Activated CD4-positive, alpha-beta memory T cell treated with anti-CD3 and anti-CD28 coated beads for 36 hours (primary cell): ENCODE measurements at regions not wholly inside any gene's neighbourhood (a gene's known extent, or its start where the extent isn't known, plus 50 kb on each side); places are given as distances from the start of the nearest gene placed in this dataset.
"Not testable (repeated sequence)": the region's sequence is repeated elsewhere in the genome, so short reads cannot be mapped to it uniquely, and the experiment has no call there.

ENCODE experiments used
- CTCF ChIA-PET: fragments of 350-600 bp; sonication (Branson Sonifier 250); formaldehyde crosslinking; loops from one replicate; lab custom pipeline; 2021; ENCODE audit warnings: antibody characterized with exemption, inconsistent platforms; lab: Charles Lee
- POLR2A ChIA-PET: fragments of 350-600 bp; sonication (Branson Sonifier 250); formaldehyde crosslinking; loops from one replicate; lab custom pipeline; 2021; ENCODE audit warnings: antibody characterized with exemption; lab: Charles Lee
- DNase-seq: peaks from one replicate; pipeline ENCODE4 v3.0.0-alpha.2; 2020
- H3K27ac Mint-ChIP-seq: one replicate; pipeline ENCODE4 v1.8.0; 2021; ENCODE audit warnings: mixed read lengths
- H3K27me3 Mint-ChIP-seq: one replicate; pipeline ENCODE4 v1.8.0; 2021; ENCODE audit warnings: mixed read lengths
- H3K36me3 Mint-ChIP-seq: one replicate; pipeline ENCODE4 v1.8.0; 2021; ENCODE audit warnings: mixed read lengths
- H3K4me1 Mint-ChIP-seq: one replicate; pipeline ENCODE4 v1.8.0; 2021; ENCODE audit warnings: low read depth, mixed read lengths
- H3K4me3 Mint-ChIP-seq: one replicate; pipeline ENCODE4 v1.8.0; 2021; ENCODE audit warnings: mild to moderate bottlenecking, mixed read lengths
- H3K9me3 Mint-ChIP-seq: one replicate; pipeline ENCODE4 v1.8.0; 2021; ENCODE audit warnings: mixed read lengths
- intact Hi-C: fragments of 100-400 bp; cut with micrococcal nuclease; formaldehyde crosslinking; loops from one replicate; pipeline ENCODE4 v1.15.1; 2023

- H3K27ac Mint-ChIP-seq, CTCF ChIA-PET: not testable (repeated sequence)
- intact Hi-C loops = loop anchor here (5.0 kb wide), 1 partner anchor 79 kb away; no protein-coding TSS in a partner anchor
Observed at GRCh38 chr7:55721004-55721403, 141.5 kb downstream of the SEPTIN14 start.

GRCh38 chr7:55715247-55715867 is 143.1 kb upstream of the VOPP1 start:
- H3K36me3 Mint-ChIP-seq, H3K4me3 Mint-ChIP-seq, CTCF ChIA-PET, H3K27me3 Mint-ChIP-seq, H3K9me3 Mint-ChIP-seq, H3K27ac Mint-ChIP-seq, intact Hi-C loops, DNase-seq, POLR2A ChIA-PET, H3K4me1 Mint-ChIP-seq: not testable (repeated sequence)

More at GRCh38 chr7:55721004-55721403, 141.5 kb downstream of the SEPTIN14 start:
- H3K4me1 Mint-ChIP-seq, H3K27me3 Mint-ChIP-seq, H3K4me3 Mint-ChIP-seq, H3K9me3 Mint-ChIP-seq, DNase-seq, H3K36me3 Mint-ChIP-seq, POLR2A ChIA-PET: not testable (repeated sequence)

GRCh38 chr7:55714370-55714769 is 142.1 kb upstream of the VOPP1 start:
- H3K4me1 Mint-ChIP-seq, H3K36me3 Mint-ChIP-seq: not testable (repeated sequence)

GRCh38 chr7:55710312-55710711 is 138.0 kb upstream of the VOPP1 start:
- CTCF ChIA-PET, intact Hi-C loops, H3K27ac Mint-ChIP-seq, H3K36me3 Mint-ChIP-seq, H3K27me3 Mint-ChIP-seq, H3K4me3 Mint-ChIP-seq, DNase-seq, POLR2A ChIA-PET, H3K9me3 Mint-ChIP-seq, H3K4me1 Mint-ChIP-seq: not testable (repeated sequence)

More at GRCh38 chr7:55714370-55714769, 142.1 kb upstream of the VOPP1 start:
- intact Hi-C loops, H3K9me3 Mint-ChIP-seq, CTCF ChIA-PET, H3K27ac Mint-ChIP-seq, H3K27me3 Mint-ChIP-seq, DNase-seq, H3K4me3 Mint-ChIP-seq, POLR2A ChIA-PET: not testable (repeated sequence)

- H3K27ac Mint-ChIP-seq, DNase-seq, H3K36me3 Mint-ChIP-seq, H3K4me1 Mint-ChIP-seq, intact Hi-C loops, H3K27me3 Mint-ChIP-seq, POLR2A ChIA-PET, CTCF ChIA-PET, H3K4me3 Mint-ChIP-seq, H3K9me3 Mint-ChIP-seq: not testable (repeated sequence)
Observed at GRCh38 chr7:55708028-55708427, 135.7 kb upstream of the VOPP1 start.

- H3K27ac Mint-ChIP-seq, H3K36me3 Mint-ChIP-seq, H3K9me3 Mint-ChIP-seq, H3K4me3 Mint-ChIP-seq, H3K27me3 Mint-ChIP-seq, CTCF ChIA-PET, H3K4me1 Mint-ChIP-seq, intact Hi-C loops, POLR2A ChIA-PET, DNase-seq: not testable (repeated sequence)
Observed at GRCh38 chr7:55707410-55707809, 135.1 kb upstream of the VOPP1 start.

- H3K4me3 Mint-ChIP-seq, POLR2A ChIA-PET, CTCF ChIA-PET, intact Hi-C loops, H3K27ac Mint-ChIP-seq, DNase-seq, H3K9me3 Mint-ChIP-seq, H3K4me1 Mint-ChIP-seq, H3K36me3 Mint-ChIP-seq, H3K27me3 Mint-ChIP-seq: not testable (repeated sequence)
Observed at GRCh38 chr7:55706451-55707195, 134.3 kb upstream of the VOPP1 start.

- H3K27ac Mint-ChIP-seq, DNase-seq, H3K27me3 Mint-ChIP-seq, H3K36me3 Mint-ChIP-seq, CTCF ChIA-PET, intact Hi-C loops, H3K9me3 Mint-ChIP-seq, H3K4me1 Mint-ChIP-seq, POLR2A ChIA-PET, H3K4me3 Mint-ChIP-seq: not testable (repeated sequence)
Observed at GRCh38 chr7:55705728-55706450, 133.6 kb upstream of the VOPP1 start.

GRCh38 chr7:55702831-55703230 is 130.5 kb upstream of the VOPP1 start:
- H3K27me3 Mint-ChIP-seq, POLR2A ChIA-PET, H3K27ac Mint-ChIP-seq, H3K4me3 Mint-ChIP-seq, H3K4me1 Mint-ChIP-seq, CTCF ChIA-PET, intact Hi-C loops, H3K36me3 Mint-ChIP-seq, DNase-seq, H3K9me3 Mint-ChIP-seq: not testable (repeated sequence)

- intact Hi-C loops, DNase-seq, H3K27ac Mint-ChIP-seq, CTCF ChIA-PET, H3K27me3 Mint-ChIP-seq, H3K4me1 Mint-ChIP-seq, H3K36me3 Mint-ChIP-seq, H3K9me3 Mint-ChIP-seq, H3K4me3 Mint-ChIP-seq, POLR2A ChIA-PET: not testable (repeated sequence)
Observed at GRCh38 chr7:55699450-55699842, 127.1 kb upstream of the VOPP1 start.

- H3K4me3 Mint-ChIP-seq, H3K27me3 Mint-ChIP-seq, POLR2A ChIA-PET, intact Hi-C loops, H3K4me1 Mint-ChIP-seq, H3K36me3 Mint-ChIP-seq, H3K27ac Mint-ChIP-seq, H3K9me3 Mint-ChIP-seq, CTCF ChIA-PET: not testable (repeated sequence)
- DNase-seq = peak; percentile 20
Observed at GRCh38 chr7:55698607-55699449, 126.5 kb upstream of the VOPP1 start.
